MM.1S (cell line): ENCODE measurements at regions not wholly inside any gene's neighbourhood (a gene's known extent, or its start where the extent isn't known, plus 50 kb on each side); places are given as distances from the start of the nearest gene placed in this dataset.

Source experiments
- DNase-seq: peaks from one replicate; pipeline ENCODE4 v3.0.0-alpha.2; 2015
- H2AFZ ChIP-seq: fragments of 300-600 bp; sonication (generic); 2 replicates; pipeline ENCODE4 v1.6.0; 2016; ENCODE audit warnings: antibody characterized with exemption, low read length
- H3F3A ChIP-seq: fragments of 300-600 bp; sonication (generic); 2 replicates; pipeline ENCODE4 v1.6.1; 2016; ENCODE audit warnings: mild to moderate bottlenecking, antibody characterized with exemption, low read length, moderate library complexity, mixed read lengths; ENCODE audit not compliant: insufficient read depth
- H3K27ac ChIP-seq: fragments of 300-600 bp; sonication (generic); 2 replicates; pipeline ENCODE4 v1.5.1; 2016; ENCODE audit warnings: mild to moderate bottlenecking, low read length
- H3K27me3 ChIP-seq: fragments of 300-600 bp; sonication (generic); replicated peaks from 2 replicates; pipeline ENCODE4 v1.6.0; 2016; ENCODE audit warnings: low read length; ENCODE audit not compliant: insufficient read depth
- H3K36me3 ChIP-seq: fragments of 300-600 bp; sonication (generic); replicated peaks from 2 replicates; pipeline ENCODE4 v1.6.1; 2016; ENCODE audit warnings: mild to moderate bottlenecking, low read length, mixed read lengths; ENCODE audit not compliant: insufficient read depth
- H3K4me1 ChIP-seq: fragments of 300-600 bp; sonication (generic); 2 replicates; pipeline ENCODE4 v1.6.1; 2016; ENCODE audit warnings: low read length, mixed read lengths
- H3K4me2 ChIP-seq: fragments of 300-600 bp; sonication (generic); 2 replicates; pipeline ENCODE4 v1.6.0; 2016; ENCODE audit warnings: low read depth, low read length
- H3K4me3 ChIP-seq: fragments of 300-600 bp; sonication (generic); 2 replicates; pipeline ENCODE4 v1.5.1; 2016; ENCODE audit warnings: low read length, mixed read lengths
- H3K79me2 ChIP-seq: fragments of 300-600 bp; sonication (generic); 2 replicates; pipeline ENCODE4 v1.6.1; 2016; ENCODE audit warnings: mixed run types, low read length, mixed read lengths
- H3K9ac ChIP-seq: fragments of 300-600 bp; sonication (generic); 2 replicates; pipeline ENCODE4 v1.6.1; 2016; ENCODE audit warnings: low read length, mixed read lengths
- H3K9me2 ChIP-seq: fragments of 300-600 bp; sonication (generic); replicated peaks from 2 replicates; pipeline ENCODE4 v1.6.1; 2016; ENCODE audit warnings: mild to moderate bottlenecking, low read length, mixed read lengths; ENCODE audit not compliant: insufficient read depth
- H3K9me3 ChIP-seq: fragments of 300-600 bp; sonication (generic); replicated peaks from 2 replicates; pipeline ENCODE4 v1.6.1; 2016; ENCODE audit warnings: mild to moderate bottlenecking, low read length, mixed read lengths; ENCODE audit not compliant: insufficient read depth
- H4K20me1 ChIP-seq: fragments of 300-600 bp; sonication (generic); 2 replicates; pipeline ENCODE4 v1.6.1; 2016; ENCODE audit warnings: mild to moderate bottlenecking, low read length, moderate library complexity, mixed read lengths; ENCODE audit not compliant: insufficient read depth
- EZH2 ChIP-seq: fragments of 300-600 bp; sonication (generic); optimal IDR thresholded peaks from 2 replicates; pipeline ENCODE3; 2017; ENCODE audit warnings: low read depth, mild to moderate bottlenecking, antibody characterized with exemption, low read length, mixed read lengths
- EZH2phosphoT487 ChIP-seq: fragments of 300-600 bp; sonication (generic); IDR thresholded peaks from 2 replicates; pipeline ENCODE4 v1.6.1; 2018; ENCODE audit warnings: antibody characterized with exemption, low read length
- TF ChIP-seq, protein P1 (sequence below): fragments of 300-600 bp; sonication (generic); IDR thresholded peaks from 2 replicates; pipeline ENCODE4 v1.5.1; 2016; ENCODE audit warnings: antibody characterized with exemption, low read length, mixed read lengths

GRCh38 chr6:143605906-143606521 is 71.8 kb upstream of the PHACTR2 start:
- Histone ChIP-seq H3K36me3 (no peaks in the 10 kb centered on the region), H3K4me2 (no peak overlapping the region), H4K20me1 (no peaks in the 10 kb centered on the region), H2AFZ (no peak overlapping the region), H3K9me2 (no peaks in the 10 kb centered on the region), H3K27ac (no peak overlapping the region), H3K27me3 (no peaks in the 10 kb centered on the region), H3K9ac (no peak overlapping the region), H3K9me3 (no peaks in the 10 kb centered on the region), H3K4me3 (no peak overlapping the region), H3K4me1 (no peaks in the 10 kb centered on the region), H3F3A (no peaks in the 10 kb centered on the region), H3K79me2 (no peaks in the 10 kb centered on the region)
- no peak for TF ChIP-seq EZH2phosphoT487
- TF ChIP-seq, protein P1, sequence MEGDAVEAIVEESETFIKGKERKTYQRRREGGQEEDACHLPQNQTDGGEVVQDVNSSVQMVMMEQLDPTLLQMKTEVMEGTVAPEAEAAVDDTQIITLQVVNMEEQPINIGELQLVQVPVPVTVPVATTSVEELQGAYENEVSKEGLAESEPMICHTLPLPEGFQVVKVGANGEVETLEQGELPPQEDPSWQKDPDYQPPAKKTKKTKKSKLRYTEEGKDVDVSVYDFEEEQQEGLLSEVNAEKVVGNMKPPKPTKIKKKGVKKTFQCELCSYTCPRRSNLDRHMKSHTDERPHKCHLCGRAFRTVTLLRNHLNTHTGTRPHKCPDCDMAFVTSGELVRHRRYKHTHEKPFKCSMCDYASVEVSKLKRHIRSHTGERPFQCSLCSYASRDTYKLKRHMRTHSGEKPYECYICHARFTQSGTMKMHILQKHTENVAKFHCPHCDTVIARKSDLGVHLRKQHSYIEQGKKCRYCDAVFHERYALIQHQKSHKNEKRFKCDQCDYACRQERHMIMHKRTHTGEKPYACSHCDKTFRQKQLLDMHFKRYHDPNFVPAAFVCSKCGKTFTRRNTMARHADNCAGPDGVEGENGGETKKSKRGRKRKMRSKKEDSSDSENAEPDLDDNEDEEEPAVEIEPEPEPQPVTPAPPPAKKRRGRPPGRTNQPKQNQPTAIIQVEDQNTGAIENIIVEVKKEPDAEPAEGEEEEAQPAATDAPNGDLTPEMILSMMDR = no peak
- no peak for TF ChIP-seq EZH2
- no peak for DNase-seq

GRCh38 chr6:143603455-143603854 is 74.3 kb upstream of the PHACTR2 start:
- Histone ChIP-seq H2AFZ (no peak overlapping the region), H3K27me3 (no peaks in the 10 kb centered on the region), H3K79me2 (no peaks in the 10 kb centered on the region), H3K9me3 (no peaks in the 10 kb centered on the region), H3K27ac (no peak overlapping the region), H3K9ac (no peak overlapping the region), H3K36me3 (no peaks in the 10 kb centered on the region), H3K4me2 (no peak overlapping the region), H3K4me1 (no peaks in the 10 kb centered on the region), H3K4me3 (no peak overlapping the region), H4K20me1 (no peaks in the 10 kb centered on the region), H3F3A (no peaks in the 10 kb centered on the region), H3K9me2 (no peaks in the 10 kb centered on the region)
- TF ChIP-seq, protein P1 = no peak
- no peak for TF ChIP-seq EZH2
- TF ChIP-seq EZH2phosphoT487 = no peak
- no peak for DNase-seq

- Histone ChIP-seq H3K36me3 (no peaks in the 10 kb centered on the region), H3K27me3 (no peaks in the 10 kb centered on the region), H3K4me3 (no peak overlapping the region), H4K20me1 (no peaks in the 10 kb centered on the region), H3K9me3 (no peaks in the 10 kb centered on the region), H3K9me2 (no peaks in the 10 kb centered on the region), H3K4me1 (no peaks in the 10 kb centered on the region), H2AFZ (no peak overlapping the region), H3K4me2 (no peak overlapping the region), H3F3A (no peaks in the 10 kb centered on the region), H3K9ac (no peak overlapping the region), H3K27ac (no peak overlapping the region), H3K79me2 (no peaks in the 10 kb centered on the region)
- DNase-seq = no peak
- TF ChIP-seq EZH2 = no peak
- TF ChIP-seq EZH2phosphoT487 = no peak
- TF ChIP-seq, protein P1 = no peak
Observed at GRCh38 chr6:143601504-143601903, 76.3 kb upstream of the PHACTR2 start.
